ENCODE measurements at regions not wholly inside any gene's neighbourhood (a gene's known extent, or its start where the extent isn't known, plus 50 kb on each side); places are given as distances from the start of the nearest gene placed in this dataset.

DNA sequence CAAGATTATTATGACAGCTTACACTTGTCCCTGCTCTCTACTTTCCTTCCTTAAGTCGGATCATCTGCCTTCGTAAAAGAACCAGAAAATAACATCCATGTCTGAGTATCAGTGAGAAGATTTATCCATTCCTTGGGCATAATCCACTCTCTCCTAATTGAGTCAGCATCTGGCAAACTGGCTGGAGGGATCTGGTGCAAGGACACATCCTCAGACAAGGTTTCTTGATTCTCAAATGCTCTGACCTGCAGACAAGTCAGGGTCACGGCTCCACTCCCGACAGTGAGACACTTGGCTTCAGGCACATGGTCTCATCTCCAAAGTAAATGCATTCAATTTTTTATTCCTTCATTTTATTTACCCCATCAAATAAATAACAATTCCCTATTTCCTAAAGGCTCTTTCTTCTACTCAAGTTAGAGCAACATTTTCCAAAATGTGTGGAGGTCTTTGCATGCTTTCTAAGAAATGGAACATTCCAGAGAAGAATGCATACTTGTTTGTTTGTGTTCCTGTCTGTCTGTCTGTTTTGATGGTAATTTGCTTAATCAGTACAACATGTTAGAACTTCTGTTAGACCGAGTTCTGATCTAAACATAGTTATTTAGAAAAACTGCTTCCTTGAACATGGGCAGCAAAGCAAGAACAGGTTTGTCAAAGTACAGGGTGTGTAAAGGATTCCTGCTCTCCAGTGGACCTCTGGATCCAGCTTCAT lies 246.9 kb downstream of the IRS1 start:
- H3K27ac ChIP-seq (replicated peaks) = no peak overlapping the region
- no peaks in the 10 kb centered on the region for H3K9me3 ChIP-seq (replicated peaks)
- no peaks in the 10 kb centered on the region for H3K27me3 ChIP-seq (ENCODE audit: low read depth)
- TF ChIP-seq, protein P1, sequence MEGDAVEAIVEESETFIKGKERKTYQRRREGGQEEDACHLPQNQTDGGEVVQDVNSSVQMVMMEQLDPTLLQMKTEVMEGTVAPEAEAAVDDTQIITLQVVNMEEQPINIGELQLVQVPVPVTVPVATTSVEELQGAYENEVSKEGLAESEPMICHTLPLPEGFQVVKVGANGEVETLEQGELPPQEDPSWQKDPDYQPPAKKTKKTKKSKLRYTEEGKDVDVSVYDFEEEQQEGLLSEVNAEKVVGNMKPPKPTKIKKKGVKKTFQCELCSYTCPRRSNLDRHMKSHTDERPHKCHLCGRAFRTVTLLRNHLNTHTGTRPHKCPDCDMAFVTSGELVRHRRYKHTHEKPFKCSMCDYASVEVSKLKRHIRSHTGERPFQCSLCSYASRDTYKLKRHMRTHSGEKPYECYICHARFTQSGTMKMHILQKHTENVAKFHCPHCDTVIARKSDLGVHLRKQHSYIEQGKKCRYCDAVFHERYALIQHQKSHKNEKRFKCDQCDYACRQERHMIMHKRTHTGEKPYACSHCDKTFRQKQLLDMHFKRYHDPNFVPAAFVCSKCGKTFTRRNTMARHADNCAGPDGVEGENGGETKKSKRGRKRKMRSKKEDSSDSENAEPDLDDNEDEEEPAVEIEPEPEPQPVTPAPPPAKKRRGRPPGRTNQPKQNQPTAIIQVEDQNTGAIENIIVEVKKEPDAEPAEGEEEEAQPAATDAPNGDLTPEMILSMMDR (IDR thresholded peaks at IDR 0.05; ENCODE audit: borderline replicate concordance) = no peak
- intact Hi-C loops (cut with micrococcal nuclease) = no loop called here
- no peak overlapping the region for H3K4me3 ChIP-seq
- no peaks in the 10 kb centered on the region for H3K36me3 ChIP-seq
- no peak for DNase-seq
- H3K4me1 ChIP-seq = peaks cover 21% of the 10 kb centered on the region

DNA sequence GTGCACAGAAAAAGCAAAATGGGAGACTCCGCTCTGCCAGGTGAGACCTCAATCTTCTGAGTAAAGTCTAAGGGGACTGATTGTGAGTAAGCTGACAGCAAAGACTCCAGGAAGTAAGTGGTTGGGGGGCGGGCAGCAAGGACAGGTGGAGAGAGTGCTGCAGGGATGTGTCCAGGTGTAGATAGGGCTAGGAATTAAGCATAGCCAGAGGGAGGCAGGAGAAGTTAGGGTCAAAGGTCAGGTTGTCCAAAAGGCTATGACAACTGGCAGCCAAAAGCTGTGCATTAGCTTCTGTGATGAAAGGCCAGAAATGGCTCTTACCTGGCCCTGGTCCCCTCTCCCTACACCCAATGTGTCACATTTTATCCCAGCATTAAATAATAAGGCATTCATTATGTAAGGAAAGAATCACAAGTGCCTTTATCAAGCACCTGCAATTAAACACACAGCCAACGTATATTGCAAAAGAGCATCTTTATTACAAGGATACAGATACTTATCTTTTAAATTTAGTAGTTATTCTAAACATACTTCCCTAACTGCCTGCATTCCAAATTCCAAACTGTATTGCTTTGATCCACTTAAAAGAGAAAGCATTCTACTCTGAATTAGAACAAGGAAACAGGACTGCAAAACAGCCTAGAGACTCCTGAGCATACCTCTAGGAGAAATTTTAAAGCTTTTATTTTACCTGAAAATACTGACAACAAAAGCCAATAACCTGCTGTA lies 247.9 kb downstream of the IRS1 start:
- no peak overlapping the region for H3K4me3 ChIP-seq
- no peak for DNase-seq
- intact Hi-C loops (cut with micrococcal nuclease) = no loop called here
- no peak overlapping the region for H3K27ac ChIP-seq (replicated peaks)
- H3K4me1 ChIP-seq = peaks cover 21% of the 10 kb centered on the region
- H3K27me3 ChIP-seq (ENCODE audit: low read depth) = no peaks in the 10 kb centered on the region
- TF ChIP-seq, protein P1 (IDR thresholded peaks at IDR 0.05; ENCODE audit: borderline replicate concordance) = no peak
- no peaks in the 10 kb centered on the region for H3K36me3 ChIP-seq
- H3K9me3 ChIP-seq (replicated peaks) = no peaks in the 10 kb centered on the region

DNA sequence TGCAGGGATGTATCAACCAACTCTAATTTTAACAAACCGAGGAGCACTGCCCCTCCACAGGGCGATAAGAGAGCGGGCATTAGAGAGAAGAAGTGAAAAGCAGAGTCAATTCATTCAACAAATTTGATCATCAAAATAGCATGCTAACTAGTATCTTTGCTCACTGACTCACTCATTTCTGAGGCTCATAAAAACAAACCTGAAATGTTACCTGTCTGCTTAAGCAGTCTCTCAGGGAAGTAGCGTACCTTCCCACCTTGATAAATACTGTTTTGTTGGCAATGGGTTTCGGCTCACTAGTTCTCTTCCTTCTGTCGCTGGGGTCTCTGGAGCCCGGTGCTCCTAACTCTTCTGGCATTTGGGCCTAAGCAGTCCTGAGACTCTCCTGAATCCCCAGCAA lies 248.8 kb downstream of the IRS1 start:
- no peak overlapping the region for H3K27ac ChIP-seq (replicated peaks)
- peaks cover 21% of the 10 kb centered on the region for H3K4me1 ChIP-seq
- DNase-seq = no peak
- H3K4me3 ChIP-seq = no peak overlapping the region
- intact Hi-C loops (cut with micrococcal nuclease) = no loop called here
- H3K27me3 ChIP-seq (ENCODE audit: low read depth) = no peaks in the 10 kb centered on the region
- H3K36me3 ChIP-seq = no peaks in the 10 kb centered on the region
- H3K9me3 ChIP-seq (replicated peaks) = no peaks in the 10 kb centered on the region
- TF ChIP-seq, protein P1 (IDR thresholded peaks at IDR 0.05; ENCODE audit: borderline replicate concordance) = no peak

DNA sequence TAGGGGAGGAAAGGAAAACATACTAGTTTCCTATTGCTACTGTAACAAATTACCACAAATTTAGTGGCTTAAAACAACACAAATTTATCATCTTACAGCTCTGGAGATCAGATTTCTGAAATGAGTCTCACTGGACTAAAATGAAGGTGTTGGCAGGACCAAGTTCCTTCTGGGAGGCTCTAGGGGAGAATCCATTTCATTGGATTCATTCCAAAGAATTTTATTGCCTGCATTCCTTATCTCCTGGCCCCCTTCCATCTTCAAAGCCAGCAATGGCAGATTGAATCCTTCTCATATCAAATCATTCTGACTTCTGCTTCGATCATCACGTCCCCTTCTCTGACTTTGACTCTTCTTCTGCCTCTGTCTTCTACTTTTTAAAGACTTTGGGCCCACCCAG lies 250.9 kb downstream of the IRS1 start:
- H3K27ac ChIP-seq (replicated peaks) = no peak overlapping the region
- H3K4me1 ChIP-seq = peaks cover 12% of the 10 kb centered on the region
- no peaks in the 10 kb centered on the region for H3K36me3 ChIP-seq
- no peak for DNase-seq
- H3K4me3 ChIP-seq = no peak overlapping the region
- TF ChIP-seq, protein P1 (IDR thresholded peaks at IDR 0.05; ENCODE audit: borderline replicate concordance) = no peak
- no peaks in the 10 kb centered on the region for H3K9me3 ChIP-seq (replicated peaks)
- intact Hi-C loops (cut with micrococcal nuclease) = no loop called here
- no peaks in the 10 kb centered on the region for H3K27me3 ChIP-seq (ENCODE audit: low read depth)

DNA sequence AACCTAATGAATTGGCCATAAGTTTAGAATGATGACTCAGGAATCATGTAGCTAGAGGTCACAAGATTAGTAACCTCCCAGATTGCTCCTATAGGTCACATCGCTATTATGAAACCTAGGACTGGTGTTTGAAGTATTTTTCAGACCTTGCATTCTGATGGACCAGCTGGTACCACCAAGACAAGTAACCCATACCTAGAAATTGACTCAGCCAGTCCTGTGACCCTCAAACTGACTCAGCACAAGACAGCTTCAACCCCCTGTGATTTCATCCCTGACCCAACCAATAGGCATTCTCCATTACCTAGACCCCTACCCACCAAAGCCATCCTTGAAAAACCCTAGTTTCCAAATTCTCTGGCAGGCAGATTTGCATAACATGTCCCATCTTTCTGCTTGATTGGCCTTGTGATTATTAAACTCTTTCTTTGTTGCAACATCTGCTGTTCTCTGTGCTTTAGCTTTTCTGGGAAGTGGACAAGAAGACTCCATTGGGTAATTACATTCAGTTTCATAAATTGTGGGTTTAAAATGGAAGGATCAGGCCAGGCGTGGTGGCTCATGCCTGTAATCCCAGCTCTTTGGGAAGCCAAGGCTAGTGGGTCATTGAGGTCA lies 254.9 kb downstream of the IRS1 start:
- H3K9me3 ChIP-seq (replicated peaks) = no peaks in the 10 kb centered on the region
- no peak overlapping the region for H3K27ac ChIP-seq (replicated peaks)
- no peak overlapping the region for H3K4me3 ChIP-seq
- H3K36me3 ChIP-seq = no peaks in the 10 kb centered on the region
- H3K27me3 ChIP-seq (ENCODE audit: low read depth) = no peaks in the 10 kb centered on the region
- H3K4me1 ChIP-seq = peaks cover 22% of the 10 kb centered on the region
- DNase-seq = no peak
- TF ChIP-seq, protein P1 (IDR thresholded peaks at IDR 0.05; ENCODE audit: borderline replicate concordance) = no peak
- intact Hi-C loops (cut with micrococcal nuclease) = no loop called here

Measured in left ventricle myocardium inferior (tissue), 1 donor.